Vagina (tissue), 2 donors: ENCODE measurements at regions not wholly inside any gene's neighbourhood (a gene's known extent, or its start where the extent isn't known, plus 50 kb on each side); places are given as distances from the start of the nearest gene placed in this dataset.

Source experiments
- CTCF ChIP-seq, 3 experiments: fragments of 450-650 bp in 2 of 3; fragments of 200-600 bp in 1 of 3; sonication (generic) in 1 of 3; IDR thresholded peaks; one replicate each; pipeline ENCODE4 v1.5.1; 2017 to 2019; ENCODE audit warnings: antibody characterized with exemption in 3 of 3, mild to moderate bottlenecking in 2 of 3, moderate library complexity in 2 of 3
- POLR2A ChIP-seq, 2 donors: fragments of 450-650 bp; IDR thresholded peaks; one replicate each; pipeline ENCODE4 v1.6.1; 2017; ENCODE audit warnings: antibody characterized with exemption in 2 of 2, mild to moderate bottlenecking in 2 of 2, moderate library complexity in 2 of 2

- no peak for TF ChIP-seq POLR2A (IDR thresholded peaks at IDR 0.05)
- no peak for TF ChIP-seq CTCF (IDR thresholded peaks at IDR 0.05)
These were observed 281.1 kb downstream of the SLC7A11 start for GRCh38 chr4:137961051-137961438.
